ENCODE measurements at regions not wholly inside any gene's neighbourhood (a gene's known extent, or its start where the extent isn't known, plus 50 kb on each side); places are given as distances from the start of the nearest gene placed in this dataset.

DNA sequence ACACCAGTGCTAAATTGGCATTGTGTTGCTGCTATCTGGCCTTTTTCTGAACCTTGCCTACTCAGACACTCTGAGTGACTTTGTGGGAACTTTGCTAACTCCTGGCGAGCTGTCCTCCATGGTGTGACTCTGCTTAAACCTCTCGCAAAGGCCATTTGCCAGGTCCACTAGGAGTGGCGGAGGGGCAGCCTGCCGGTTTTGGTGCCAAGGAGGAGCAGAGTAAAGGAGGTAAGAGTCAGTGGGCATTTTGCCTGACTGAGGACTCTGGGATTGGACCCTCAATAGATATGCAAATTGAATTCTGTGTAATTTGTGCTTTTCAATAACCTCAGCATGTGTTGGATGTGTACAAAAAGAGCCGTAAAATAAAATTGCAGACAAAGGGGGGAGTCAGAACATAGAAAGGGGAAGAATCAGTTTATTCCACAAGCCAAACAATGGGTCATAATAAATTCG, 386.6 kb upstream of the NFIA start:
- Histone ChIP-seq H4K8ac (replicated peaks; ENCODE audit: insufficient read length, low read depth, low read length) (no peak overlapping the region), H3K23me2 (ENCODE audit: insufficient read length, low read depth, low read length, poor library complexity, severe bottlenecking) (no peaks in the 10 kb centered on the region), H2BK20ac (ENCODE audit: low read depth, low read length, poor library complexity, severe bottlenecking) (no peak overlapping the region), H3K4me1 (ENCODE audit: insufficient read depth, low read length) (no peaks in the 10 kb centered on the region), H4K5ac (ENCODE audit: insufficient read length, low read depth, low read length) (no peak overlapping the region), H3K14ac (ENCODE audit: insufficient read depth, low read length) (no peak overlapping the region), H3K27ac (ENCODE audit: insufficient read length, low read depth, low read length) (no peak overlapping the region), H4K91ac (ENCODE audit: insufficient read length, low read depth, low read length) (no peak overlapping the region), H3K4me2 (ENCODE audit: insufficient read depth, insufficient read length, low read length) (no peak overlapping the region), H3K18ac (ENCODE audit: insufficient read length, low read depth, low read length) (no peak overlapping the region), H2AFZ (ENCODE audit: low read length) (no peak overlapping the region), H2BK120ac (ENCODE audit: low read depth, low read length, poor library complexity, severe bottlenecking) (no peak overlapping the region), H3K23ac (ENCODE audit: insufficient read length, low read depth, low read length) (no peak overlapping the region), H4K20me1 (ENCODE audit: control insufficient read depth, insufficient read depth, insufficient read length) (no peaks in the 10 kb centered on the region), H3K4ac (ENCODE audit: low read depth, low read length) (no peak overlapping the region), H3T11ph (ENCODE audit: low read length) (no peak overlapping the region), H2BK5ac (ENCODE audit: insufficient read length, low read length) (peak overlapping the region; percentile 41), H3K79me2 (ENCODE audit: insufficient read depth, low read length) (no peaks in the 10 kb centered on the region), H3K56ac (ENCODE audit: insufficient read length, low read depth, low read length) (no peak overlapping the region), H3K9me3 (ENCODE audit: control insufficient read depth, low read depth, low read length) (no peaks in the 10 kb centered on the region), H2BK15ac (ENCODE audit: low read depth, low read length) (no peak overlapping the region), H3K9ac (ENCODE audit: extremely low read depth, insufficient read length, low read length) (no peak overlapping the region), H3K27me3 (ENCODE audit: insufficient read depth, low read length) (no peaks in the 10 kb centered on the region), H2BK12ac (ENCODE audit: insufficient read length, low read depth, low read length) (no peak overlapping the region), H3K79me1 (ENCODE audit: insufficient read depth, low read depth, low read length, poor library complexity, severe bottlenecking) (no peaks in the 10 kb centered on the region), H2AK5ac (ENCODE audit: insufficient read length, low read length) (no peak overlapping the region)
- H3K27me3 Mint-ChIP-seq (ENCODE audit: low read depth): no peaks in the 10 kb centered on the region
- no CpG with 5 or more reads among the region's 6 CpGs for WGBS (ENCODE audit: extremely low coverage, insufficient read length, low lambda C conversion rate)
- H3K4me1 Mint-ChIP-seq: peaks cover 4 to 5% of the 10 kb centered on the region in 2 experiments; a peak in 3 of 4 replicates
- TF ChIP-seq, protein P1, sequence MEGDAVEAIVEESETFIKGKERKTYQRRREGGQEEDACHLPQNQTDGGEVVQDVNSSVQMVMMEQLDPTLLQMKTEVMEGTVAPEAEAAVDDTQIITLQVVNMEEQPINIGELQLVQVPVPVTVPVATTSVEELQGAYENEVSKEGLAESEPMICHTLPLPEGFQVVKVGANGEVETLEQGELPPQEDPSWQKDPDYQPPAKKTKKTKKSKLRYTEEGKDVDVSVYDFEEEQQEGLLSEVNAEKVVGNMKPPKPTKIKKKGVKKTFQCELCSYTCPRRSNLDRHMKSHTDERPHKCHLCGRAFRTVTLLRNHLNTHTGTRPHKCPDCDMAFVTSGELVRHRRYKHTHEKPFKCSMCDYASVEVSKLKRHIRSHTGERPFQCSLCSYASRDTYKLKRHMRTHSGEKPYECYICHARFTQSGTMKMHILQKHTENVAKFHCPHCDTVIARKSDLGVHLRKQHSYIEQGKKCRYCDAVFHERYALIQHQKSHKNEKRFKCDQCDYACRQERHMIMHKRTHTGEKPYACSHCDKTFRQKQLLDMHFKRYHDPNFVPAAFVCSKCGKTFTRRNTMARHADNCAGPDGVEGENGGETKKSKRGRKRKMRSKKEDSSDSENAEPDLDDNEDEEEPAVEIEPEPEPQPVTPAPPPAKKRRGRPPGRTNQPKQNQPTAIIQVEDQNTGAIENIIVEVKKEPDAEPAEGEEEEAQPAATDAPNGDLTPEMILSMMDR (conservative IDR thresholded peaks at IDR 0.05): no peak
- H3K36me3 Mint-ChIP-seq (ENCODE audit: insufficient read depth in 1 of 3, low read depth in 3 of 3): peaks cover 0 to 8% (median 7%) of the 10 kb centered on the region in 3 experiments; a peak in 4 of 7 replicates
- no peak overlapping the region for H3K27ac Mint-ChIP-seq
- H3K9me3 Mint-ChIP-seq: peaks cover 5 to 17% of the 10 kb centered on the region in 2 experiments; a peak in 4 of 5 replicates
- no peak for DNase-seq
- no peak overlapping the region for H3K4me3 Mint-ChIP-seq
